Glutamatergic neuron (in vitro differentiated cells): ENCODE measurements at regions not wholly inside any gene's neighbourhood (a gene's known extent, or its start where the extent isn't known, plus 50 kb on each side); places are given as distances from the start of the nearest gene placed in this dataset.

Source experiments
- DNase-seq: peaks from one replicate; pipeline ENCODE4 v3.0.0; 2022
- H3K27ac Mint-ChIP-seq: one replicate; pipeline ENCODE4 v1.8.0; 2020; ENCODE audit warnings: mild to moderate bottlenecking, mixed read lengths, inconsistent platforms; ENCODE audit not compliant: unreplicated experiment
- H3K27me3 Mint-ChIP-seq: one replicate; pipeline ENCODE4 v1.8.0; 2020; ENCODE audit warnings: mild to moderate bottlenecking, moderate library complexity, mixed read lengths, inconsistent platforms; ENCODE audit not compliant: unreplicated experiment
- H3K36me3 Mint-ChIP-seq: one replicate; pipeline ENCODE4 v1.8.0; 2020; ENCODE audit warnings: mild to moderate bottlenecking, mixed read lengths, inconsistent platforms; ENCODE audit not compliant: unreplicated experiment
- H3K4me1 Mint-ChIP-seq: one replicate; pipeline ENCODE4 v1.8.0; 2020; ENCODE audit warnings: mild to moderate bottlenecking, low read depth, mixed read lengths, inconsistent platforms; ENCODE audit not compliant: unreplicated experiment
- H3K4me3 Mint-ChIP-seq: one replicate; pipeline ENCODE4 v1.8.0; 2020; ENCODE audit warnings: mild to moderate bottlenecking, mixed read lengths, inconsistent platforms; ENCODE audit not compliant: unreplicated experiment
- H3K9me3 Mint-ChIP-seq: one replicate; pipeline ENCODE4 v1.8.0; 2020; ENCODE audit warnings: mild to moderate bottlenecking, moderate library complexity, mixed read lengths, inconsistent platforms; ENCODE audit not compliant: unreplicated experiment
- CTCF ChIP-seq: fragments of 200-600 bp; sonication (generic); IDR thresholded peaks from one replicate; pipeline ENCODE4 v1.5.0; 2021; ENCODE audit not compliant: partially characterized antibody, unreplicated experiment

- no peak for TF ChIP-seq CTCF
- no peak overlapping the region for H3K27ac Mint-ChIP-seq
- no peak overlapping the region for H3K4me3 Mint-ChIP-seq
- DNase-seq: no peak
- no peaks in the 10 kb centered on the region for H3K36me3 Mint-ChIP-seq
- no peaks in the 10 kb centered on the region for H3K9me3 Mint-ChIP-seq
- peaks cover 2% of the 10 kb centered on the region for H3K27me3 Mint-ChIP-seq
- no peaks in the 10 kb centered on the region for H3K4me1 Mint-ChIP-seq
These were observed 343.4 kb upstream of the PRICKLE1 start for GRCh38 chr12:42932936-42933335.

- no peaks in the 10 kb centered on the region for H3K4me1 Mint-ChIP-seq
- peaks cover 2% of the 10 kb centered on the region for H3K27me3 Mint-ChIP-seq
- no peak overlapping the region for H3K27ac Mint-ChIP-seq
- no peak overlapping the region for H3K4me3 Mint-ChIP-seq
- H3K9me3 Mint-ChIP-seq: no peaks in the 10 kb centered on the region
- TF ChIP-seq CTCF: no peak
- no peak for DNase-seq
- H3K36me3 Mint-ChIP-seq: no peaks in the 10 kb centered on the region
These were observed 336.7 kb upstream of the PRICKLE1 start for GRCh38 chr12:42926232-42926631.

GRCh38 chr12:42924482-42924881 lies 334.9 kb upstream of the PRICKLE1 start:
- Mint-ChIP-seq H3K36me3 (no peaks in the 10 kb centered on the region), H3K27ac (no peak overlapping the region), H3K27me3 (peaks cover 2% of the 10 kb centered on the region), H3K4me1 (no peaks in the 10 kb centered on the region), H3K4me3 (no peak overlapping the region), H3K9me3 (no peaks in the 10 kb centered on the region)
- TF ChIP-seq CTCF: no peak
- DNase-seq: no peak

GRCh38 chr12:42923583-42923982 lies 334.0 kb upstream of the PRICKLE1 start:
- Mint-ChIP-seq H3K9me3 (no peaks in the 10 kb centered on the region), H3K36me3 (no peaks in the 10 kb centered on the region), H3K4me3 (no peak overlapping the region), H3K27ac (no peak overlapping the region), H3K4me1 (no peaks in the 10 kb centered on the region), H3K27me3 (peaks cover 2% of the 10 kb centered on the region)
- TF ChIP-seq CTCF: no peak
- no peak for DNase-seq

- DNase-seq: no peak
- no peaks in the 10 kb centered on the region for H3K36me3 Mint-ChIP-seq
- peaks cover 2% of the 10 kb centered on the region for H3K27me3 Mint-ChIP-seq
- H3K9me3 Mint-ChIP-seq: no peaks in the 10 kb centered on the region
- H3K4me3 Mint-ChIP-seq: no peak overlapping the region
- H3K4me1 Mint-ChIP-seq: peaks cover 2% of the 10 kb centered on the region
- H3K27ac Mint-ChIP-seq: no peak overlapping the region
- TF ChIP-seq CTCF: no peak
These were observed 333.6 kb upstream of the PRICKLE1 start for GRCh38 chr12:42923156-42923555.
